Suprapubic skin (tissue), 4 donors: ENCODE measurements at regions not wholly inside any gene's neighbourhood (a gene's known extent, or its start where the extent isn't known, plus 50 kb on each side); places are given as distances from the start of the nearest gene placed in this dataset.

Experiments used
- DNase-seq, 2 donors: peaks; one replicate each; pipeline ENCODE4 v3.0.0-alpha.2; 2019; ENCODE audit warnings: low spot score in 2 of 2
- H3K27ac ChIP-seq: fragments of 200-600 bp; sonication (generic); one replicate; pipeline ENCODE4 v1.5.1; 2019
- H3K27me3 ChIP-seq: fragments of 200-600 bp; sonication (generic); one replicate; pipeline ENCODE4 v1.5.1; 2019
- H3K36me3 ChIP-seq: fragments of 200-600 bp; sonication (generic); one replicate; pipeline ENCODE4 v1.5.1; 2019
- H3K4me1 ChIP-seq: fragments of 200-600 bp; sonication (generic); one replicate; pipeline ENCODE4 v1.5.1; 2019
- H3K4me3 ChIP-seq: fragments of 200-600 bp; sonication (generic); one replicate; pipeline ENCODE4 v1.5.1; 2019; ENCODE audit warnings: mild to moderate bottlenecking
- H3K9me3 ChIP-seq: fragments of 200-600 bp; sonication (generic); one replicate; pipeline ENCODE4 v1.5.1; 2019
- EP300 ChIP-seq: sonication (generic); formaldehyde crosslinking; IDR thresholded peaks from one replicate; pipeline ENCODE4 v1.6.1; 2017; ENCODE audit warnings: antibody characterized with exemption
- POLR2A ChIP-seq, 2 donors: fragments of 450-650 bp; IDR thresholded peaks; one replicate each; pipeline ENCODE4 v1.6.1; 2017; ENCODE audit warnings: antibody characterized with exemption in 2 of 2, mild to moderate bottlenecking in 2 of 2, moderate library complexity in 2 of 2
- POLR2AphosphoS5 ChIP-seq, 3 donors: sonication (generic); formaldehyde crosslinking; IDR thresholded peaks; one replicate each; pipeline ENCODE4 v1.6.1; 2017; ENCODE audit warnings: antibody characterized with exemption in 3 of 3
- WGBS: methylation state at CpG from one replicate; pipeline ENCODE4 v1.1.5; 2018; 5-methylcytosine and 5-hydroxymethylcytosine counted together
- TF ChIP-seq, protein P1 (sequence below), 2 donors: fragments of 200-600 bp in 1 of 2; fragments of 450-650 bp in 1 of 2; sonication (generic) in 1 of 2; IDR thresholded peaks; one replicate each; pipeline ENCODE4 v1.5.1; 2016 to 2019; ENCODE audit warnings: antibody characterized with exemption in 2 of 2, mild to moderate bottlenecking in 1 of 2, moderate library complexity in 1 of 2

DNA sequence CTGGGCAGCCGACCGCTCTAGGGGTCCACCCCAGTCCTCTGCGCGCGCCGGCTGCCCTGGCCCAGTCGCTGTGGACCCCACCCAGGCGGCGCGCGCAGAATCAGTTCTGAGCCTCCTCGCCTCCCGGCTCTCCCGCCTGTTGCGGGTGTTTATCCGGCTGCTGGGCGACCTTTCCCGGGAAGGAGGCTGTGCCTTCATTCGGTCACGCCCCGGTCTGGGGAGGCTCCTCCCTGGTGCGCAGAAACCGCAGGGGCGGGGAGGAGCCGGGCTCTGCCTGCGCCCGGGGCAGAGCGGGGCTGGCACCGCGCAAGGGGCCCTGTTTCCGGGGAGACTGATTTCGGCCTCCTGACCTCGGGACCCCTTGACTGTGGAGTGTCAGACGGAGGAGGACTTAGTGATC lies 80.8 kb upstream of the EYS start:
- 97% methylated on average over 33 of the region's 34 CpGs for WGBS
- no peak for TF ChIP-seq EP300
- TF ChIP-seq, protein P1, sequence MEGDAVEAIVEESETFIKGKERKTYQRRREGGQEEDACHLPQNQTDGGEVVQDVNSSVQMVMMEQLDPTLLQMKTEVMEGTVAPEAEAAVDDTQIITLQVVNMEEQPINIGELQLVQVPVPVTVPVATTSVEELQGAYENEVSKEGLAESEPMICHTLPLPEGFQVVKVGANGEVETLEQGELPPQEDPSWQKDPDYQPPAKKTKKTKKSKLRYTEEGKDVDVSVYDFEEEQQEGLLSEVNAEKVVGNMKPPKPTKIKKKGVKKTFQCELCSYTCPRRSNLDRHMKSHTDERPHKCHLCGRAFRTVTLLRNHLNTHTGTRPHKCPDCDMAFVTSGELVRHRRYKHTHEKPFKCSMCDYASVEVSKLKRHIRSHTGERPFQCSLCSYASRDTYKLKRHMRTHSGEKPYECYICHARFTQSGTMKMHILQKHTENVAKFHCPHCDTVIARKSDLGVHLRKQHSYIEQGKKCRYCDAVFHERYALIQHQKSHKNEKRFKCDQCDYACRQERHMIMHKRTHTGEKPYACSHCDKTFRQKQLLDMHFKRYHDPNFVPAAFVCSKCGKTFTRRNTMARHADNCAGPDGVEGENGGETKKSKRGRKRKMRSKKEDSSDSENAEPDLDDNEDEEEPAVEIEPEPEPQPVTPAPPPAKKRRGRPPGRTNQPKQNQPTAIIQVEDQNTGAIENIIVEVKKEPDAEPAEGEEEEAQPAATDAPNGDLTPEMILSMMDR (IDR thresholded peaks at IDR 0.05), result no peak
- TF ChIP-seq POLR2AphosphoS5 (IDR thresholded peaks at IDR 0.05), result no peak
- TF ChIP-seq POLR2A (IDR thresholded peaks at IDR 0.05), result no peak
- Histone ChIP-seq H3K36me3 (no peaks in the 10 kb centered on the region), H3K4me1 (no peaks in the 10 kb centered on the region), H3K9me3 (no peaks in the 10 kb centered on the region), H3K27me3 (no peaks in the 10 kb centered on the region), H3K4me3 (no peak overlapping the region), H3K27ac (no peak overlapping the region)
- no peak for DNase-seq

DNA sequence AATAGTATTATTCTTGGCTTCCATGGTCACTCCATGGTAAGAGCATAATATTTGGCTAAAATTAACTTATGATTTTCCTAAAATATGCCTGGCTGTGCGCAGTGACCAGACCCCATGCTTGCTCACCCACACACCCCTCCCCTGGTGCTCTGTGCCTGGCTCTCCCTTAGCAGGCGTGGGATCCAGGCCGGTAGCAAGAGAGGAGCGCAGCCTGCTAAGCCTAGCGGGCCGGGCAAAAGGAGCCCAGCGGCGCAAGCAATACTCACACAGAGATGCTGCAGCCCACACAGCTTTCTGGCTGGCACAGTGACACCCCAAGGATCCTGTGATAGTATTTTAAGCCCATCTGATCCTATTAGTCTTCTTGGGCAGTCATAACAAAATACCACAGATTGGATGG lies 79.8 kb upstream of the EYS start:
- TF ChIP-seq POLR2AphosphoS5 (IDR thresholded peaks at IDR 0.05) (no peak), EP300 (no peak), POLR2A (IDR thresholded peaks at IDR 0.05) (no peak)
- TF ChIP-seq, protein P1 (IDR thresholded peaks at IDR 0.05), result no peak
- no peaks in the 10 kb centered on the region for H3K36me3 ChIP-seq
- no peak overlapping the region for H3K4me3 ChIP-seq
- no peak for DNase-seq
- H3K4me1 ChIP-seq, result no peaks in the 10 kb centered on the region
- H3K9me3 ChIP-seq, result no peaks in the 10 kb centered on the region
- no peak overlapping the region for H3K27ac ChIP-seq
- 96% methylated on average over 8 of the region's 8 CpGs for WGBS
- H3K27me3 ChIP-seq, result no peaks in the 10 kb centered on the region

DNA sequence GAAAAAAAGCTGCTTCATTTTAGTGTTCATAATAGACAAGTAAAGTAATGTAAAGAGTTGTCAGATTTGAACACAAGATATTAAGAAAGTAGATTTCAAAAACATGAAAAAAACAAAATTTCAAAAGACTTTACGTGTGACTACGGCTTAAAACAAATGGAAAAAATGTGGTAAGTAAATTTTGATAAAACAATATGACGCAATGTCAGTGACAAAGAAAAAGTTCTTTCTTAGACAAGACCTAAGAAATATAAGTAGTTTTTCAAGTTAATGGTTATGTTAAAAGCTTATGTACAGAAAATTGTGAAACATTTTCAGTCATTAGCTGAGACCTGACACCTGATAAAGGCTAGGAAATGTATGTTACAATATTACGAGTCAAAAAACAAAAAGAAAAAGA lies 73.7 kb upstream of the EYS start:
- 91% methylated on average over 4 of the region's 4 CpGs for WGBS
- Histone ChIP-seq H3K4me3 (no peak overlapping the region), H3K27me3 (no peaks in the 10 kb centered on the region), H3K27ac (no peak overlapping the region), H3K9me3 (no peaks in the 10 kb centered on the region), H3K4me1 (no peaks in the 10 kb centered on the region), H3K36me3 (no peaks in the 10 kb centered on the region)
- no peak for DNase-seq
- TF ChIP-seq, protein P1 (IDR thresholded peaks at IDR 0.05), result no peak
- TF ChIP-seq EP300 (no peak), POLR2A (IDR thresholded peaks at IDR 0.05) (no peak), POLR2AphosphoS5 (IDR thresholded peaks at IDR 0.05) (no peak)

DNA sequence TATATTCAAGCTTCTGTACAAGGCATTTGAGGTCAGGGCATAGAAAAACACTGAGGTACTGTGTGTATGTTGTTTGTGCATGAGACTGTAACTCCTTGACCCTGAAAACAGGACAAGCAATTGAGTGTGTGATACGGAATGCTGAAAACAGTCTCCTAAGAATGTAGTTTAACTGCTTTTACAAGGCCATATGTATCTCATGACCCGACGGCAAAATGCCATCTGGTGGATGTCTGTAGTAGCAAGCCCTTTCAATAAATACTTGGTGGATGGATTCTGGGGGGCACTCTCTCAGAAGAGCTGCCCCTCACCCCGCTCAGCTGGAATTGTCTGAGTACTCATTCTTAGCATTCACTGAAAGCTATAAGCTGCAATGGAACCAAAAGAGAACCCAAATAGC lies 69.3 kb upstream of the EYS start:
- WGBS, result 31% methylated on average over 4 of the region's 4 CpGs
- H3K27me3 ChIP-seq, result no peaks in the 10 kb centered on the region

DNA sequence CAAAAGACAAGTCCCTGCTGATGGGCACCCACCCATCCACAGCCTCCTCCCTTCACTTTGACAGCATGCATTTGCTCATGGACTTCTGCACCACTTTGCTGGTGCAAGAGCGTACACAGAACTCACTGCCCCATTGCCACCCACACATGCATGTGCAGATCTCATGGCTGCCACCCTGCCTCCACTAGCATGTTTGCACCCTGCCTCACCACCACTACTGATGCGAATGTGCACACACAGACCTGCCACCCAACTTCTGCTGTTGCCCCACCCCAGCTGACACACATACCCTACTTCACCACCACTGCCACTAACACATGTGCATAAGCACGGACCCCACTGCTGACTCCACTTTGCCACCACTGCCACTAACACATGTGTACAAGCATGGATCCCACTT lies 64.9 kb upstream of the EYS start:
- H3K36me3 ChIP-seq, result no peaks in the 10 kb centered on the region
- no peak overlapping the region for H3K27ac ChIP-seq
- DNase-seq, result no peak
- H3K9me3 ChIP-seq, result no peaks in the 10 kb centered on the region
- H3K4me3 ChIP-seq, result no peak overlapping the region
- no peaks in the 10 kb centered on the region for H3K27me3 ChIP-seq
- TF ChIP-seq POLR2AphosphoS5 (IDR thresholded peaks at IDR 0.05) (no peak), EP300 (no peak), POLR2A (IDR thresholded peaks at IDR 0.05) (no peak)
- TF ChIP-seq, protein P1 (IDR thresholded peaks at IDR 0.05), result no peak
- no peaks in the 10 kb centered on the region for H3K4me1 ChIP-seq
- 97% methylated on average over 3 of the region's 3 CpGs for WGBS

More for the DNA sequence above, 69.3 kb upstream of the EYS start:
- no peak for DNase-seq
- TF ChIP-seq, protein P1 (IDR thresholded peaks at IDR 0.05), result no peak
- TF ChIP-seq POLR2AphosphoS5 (IDR thresholded peaks at IDR 0.05), result no peak
- no peak for TF ChIP-seq EP300
- no peak for TF ChIP-seq POLR2A (IDR thresholded peaks at IDR 0.05)
- H3K27ac ChIP-seq, result no peak overlapping the region
- no peak overlapping the region for H3K4me3 ChIP-seq
- H3K4me1 ChIP-seq, result no peaks in the 10 kb centered on the region
- H3K9me3 ChIP-seq, result no peaks in the 10 kb centered on the region
- H3K36me3 ChIP-seq, result no peaks in the 10 kb centered on the region
